HG03469 (cell line): ENCODE measurements at regions not wholly inside any gene's neighbourhood (a gene's known extent, or its start where the extent isn't known, plus 50 kb on each side); places are given as distances from the start of the nearest gene placed in this dataset.
"Not testable (repeated sequence)": the region's sequence is repeated elsewhere in the genome, so short reads cannot be mapped to it uniquely, and the experiment has no call there.

Experiments used
- ATAC-seq: cut with Tn5 transposase; IDR thresholded peaks from one replicate; pipeline ENCODE4 v1.9.1; 2021; ENCODE audit warnings: mild to moderate bottlenecking, moderate library complexity, moderate number of reproducible peaks; ENCODE audit not compliant: unreplicated experiment

GRCh38 chr15:62657501-62657900, 385.0 kb upstream of the TPM1 start:
- ATAC-seq, result not testable (repeated sequence)

DNA sequence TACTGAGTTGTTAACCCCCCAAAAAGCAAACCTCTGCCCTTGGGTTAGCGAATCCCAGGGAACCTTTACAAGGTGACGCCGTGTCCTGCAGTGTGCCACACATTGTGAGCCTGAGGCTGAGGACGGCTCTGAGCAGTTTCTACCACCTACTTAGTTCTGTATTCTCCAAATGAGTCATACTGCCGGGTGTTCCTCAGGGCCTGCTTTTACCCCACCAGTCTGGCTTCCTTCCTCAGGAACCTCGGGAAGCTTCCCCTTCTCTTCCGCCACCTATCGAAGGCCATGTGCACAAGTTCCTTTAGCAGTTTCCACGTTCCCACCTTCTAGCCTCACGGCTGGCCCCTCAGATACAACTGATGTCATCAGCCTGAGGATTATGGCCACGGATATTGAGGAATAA, 384.0 kb upstream of the TPM1 start:
- ATAC-seq, result no peak

GRCh38 chr15:62663547-62663946, 379.0 kb upstream of the TPM1 start:
- no peak for ATAC-seq

DNA sequence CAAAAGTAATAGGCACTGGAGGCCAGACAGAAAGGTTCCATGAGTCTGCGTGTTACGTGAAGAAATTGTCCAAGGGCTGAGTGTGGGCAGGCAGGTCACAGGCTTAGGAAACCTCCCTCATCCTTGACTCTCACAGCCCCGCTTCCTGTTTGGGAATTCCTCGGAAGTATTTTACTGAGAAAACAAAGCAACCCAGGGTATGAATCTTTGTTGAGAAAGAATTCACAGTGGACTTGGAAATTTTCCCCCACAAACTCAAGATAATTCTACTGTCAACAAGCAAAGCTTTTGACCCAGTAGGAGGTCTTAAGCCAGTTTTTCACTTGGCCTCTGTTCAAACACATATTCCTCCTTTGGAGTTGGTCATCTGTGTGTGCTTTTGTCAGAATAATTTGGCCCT, 377.1 kb upstream of the TPM1 start:
- no peak for ATAC-seq

GRCh38 chr15:62666046-62666445, 376.5 kb upstream of the TPM1 start:
- no peak for ATAC-seq

DNA sequence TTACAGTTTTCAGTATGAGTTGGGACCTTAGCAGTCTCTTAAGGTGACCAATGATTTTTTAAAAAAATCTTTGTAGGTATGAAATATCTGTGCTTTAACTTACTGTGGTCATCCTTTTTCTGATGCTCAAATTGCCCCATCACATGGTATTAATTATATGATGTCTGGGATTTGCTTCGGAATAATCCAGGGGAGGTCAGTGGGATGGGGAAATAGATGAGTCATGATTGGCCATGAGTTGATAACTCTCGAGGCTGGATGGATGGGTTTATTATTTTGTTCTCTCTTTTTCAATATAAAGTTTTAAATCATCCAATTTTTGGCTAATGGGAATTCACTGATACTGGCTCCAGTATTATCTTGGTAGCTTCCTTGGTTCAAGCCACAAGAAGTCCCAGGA, 370.3 kb upstream of the TPM1 start:
- no peak for ATAC-seq

GRCh38 chr15:62676891-62677290, 365.7 kb upstream of the TPM1 start:
- ATAC-seq, result no peak

DNA sequence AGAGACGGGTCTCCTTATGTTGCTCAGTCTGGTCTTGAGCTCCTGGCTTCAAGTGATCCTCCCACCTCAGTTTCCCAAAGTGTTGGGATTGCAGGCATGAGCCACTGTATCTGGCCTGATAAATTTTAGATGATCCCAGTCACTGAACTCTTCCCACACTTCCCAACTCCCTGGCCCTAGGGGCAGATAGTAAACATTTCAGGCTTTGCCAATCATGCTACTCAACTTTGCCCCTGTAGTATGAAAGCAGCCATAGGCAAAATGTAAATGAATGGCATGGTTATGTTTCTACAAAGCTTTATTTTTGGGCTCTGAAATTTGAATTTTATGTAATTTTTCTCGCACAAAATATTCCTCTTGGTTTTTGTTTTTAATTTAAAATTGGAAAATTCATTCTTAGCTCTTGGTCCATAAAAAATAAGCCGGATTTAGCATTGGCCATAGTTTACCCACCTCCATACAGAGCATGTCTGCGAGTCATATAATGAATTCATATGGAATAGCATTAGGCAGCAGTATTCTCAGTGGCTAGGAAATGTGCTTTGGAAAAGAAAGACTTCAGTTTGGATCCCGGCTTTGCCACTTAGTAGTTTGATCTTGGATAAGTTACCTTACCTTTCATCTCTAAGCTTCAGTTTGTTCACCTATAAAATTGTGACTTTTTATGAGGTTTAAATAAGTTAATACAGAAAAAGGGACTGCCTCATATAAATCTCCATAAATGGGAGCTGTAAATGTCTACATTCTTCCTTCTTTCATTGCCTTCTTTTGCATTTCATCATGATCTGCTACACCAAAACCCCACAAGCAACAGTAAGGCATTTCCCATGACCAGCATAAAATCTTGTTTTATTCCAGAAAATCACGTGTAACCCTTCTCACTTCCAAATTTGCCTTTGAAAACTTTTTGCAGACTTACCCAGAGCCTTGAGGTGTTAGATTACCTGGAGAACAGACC, 360.3 kb upstream of the TPM1 start:
- ATAC-seq, result no peak

DNA sequence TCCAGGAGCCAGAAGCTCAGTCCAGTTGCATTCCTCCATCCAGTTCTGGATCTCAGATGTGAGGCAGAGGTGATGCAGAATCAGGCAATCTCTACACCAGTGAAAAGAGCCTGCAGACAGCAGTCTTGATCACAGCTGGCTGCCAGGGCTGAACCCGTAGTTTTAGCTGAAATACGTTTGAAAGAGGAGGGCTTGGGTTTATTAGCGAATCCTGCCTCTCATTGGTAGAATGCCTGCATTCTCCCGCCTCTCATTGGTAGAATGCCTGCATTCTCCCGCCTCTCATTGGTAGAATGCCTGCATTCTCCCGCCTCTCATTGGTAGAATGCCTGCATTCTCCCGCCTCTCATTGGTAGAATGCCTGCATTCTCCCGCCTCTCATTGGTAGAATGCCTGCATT, 359.4 kb upstream of the TPM1 start:
- ATAC-seq, result not testable (repeated sequence)

DNA sequence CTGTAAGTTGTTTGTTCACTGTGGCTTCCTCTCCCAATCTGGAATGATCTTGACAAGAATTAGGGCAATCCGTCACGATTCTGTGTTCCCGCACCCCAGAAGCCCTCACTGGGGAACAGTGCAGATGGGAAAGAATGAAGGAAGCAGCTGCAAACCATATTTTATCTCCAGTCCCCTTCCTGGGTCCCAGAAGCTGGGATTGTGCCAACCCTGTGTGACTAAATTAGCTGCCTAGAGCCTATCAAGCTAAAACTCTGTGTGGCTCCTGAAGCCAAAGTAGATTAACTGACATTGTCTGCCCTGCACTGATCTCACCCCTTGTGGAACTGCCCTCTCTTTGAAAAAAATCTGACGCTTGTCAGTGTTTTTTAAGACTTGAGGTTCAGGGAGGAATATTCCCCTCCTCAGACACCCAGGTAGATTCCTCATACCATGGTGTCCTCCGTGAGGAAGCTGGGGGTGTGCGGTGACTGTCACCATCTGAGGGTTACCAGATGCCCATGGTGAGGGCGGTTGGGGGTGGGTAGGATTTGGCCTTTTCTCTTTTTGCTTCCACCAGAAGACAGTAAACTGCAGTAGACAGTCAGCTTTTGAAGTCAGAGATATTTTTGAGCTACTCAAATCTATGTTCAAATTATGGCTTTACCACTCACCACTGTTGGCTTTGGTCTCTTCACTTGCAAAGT, 358.3 kb upstream of the TPM1 start:
- ATAC-seq, result no peak

- no peak for ATAC-seq
Measured at GRCh38 chr15:62691008-62691407, 351.5 kb upstream of the TPM1 start.

DNA sequence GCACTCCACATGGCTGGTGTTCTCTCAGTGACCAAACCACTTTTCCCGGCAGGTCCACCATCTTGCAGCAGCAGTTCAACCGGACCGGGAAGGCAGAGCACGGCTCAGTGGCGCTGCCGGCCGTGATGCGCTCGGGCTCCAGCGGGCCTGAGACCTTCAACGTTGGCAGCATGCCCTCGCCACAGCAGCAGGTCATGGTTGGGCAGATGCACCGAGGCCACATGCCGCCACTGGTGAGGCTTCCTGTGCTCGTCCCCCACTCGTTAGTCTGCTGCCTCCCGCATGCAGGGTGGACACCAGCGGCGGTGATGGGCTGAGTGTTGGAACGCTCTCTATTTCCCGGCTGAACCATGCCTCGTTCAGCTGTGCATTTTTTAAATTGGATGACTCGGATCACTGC, 344.9 kb upstream of the TPM1 start:
- no peak for ATAC-seq

GRCh38 chr15:62698646-62699045, 343.9 kb upstream of the TPM1 start:
- no peak for ATAC-seq

DNA sequence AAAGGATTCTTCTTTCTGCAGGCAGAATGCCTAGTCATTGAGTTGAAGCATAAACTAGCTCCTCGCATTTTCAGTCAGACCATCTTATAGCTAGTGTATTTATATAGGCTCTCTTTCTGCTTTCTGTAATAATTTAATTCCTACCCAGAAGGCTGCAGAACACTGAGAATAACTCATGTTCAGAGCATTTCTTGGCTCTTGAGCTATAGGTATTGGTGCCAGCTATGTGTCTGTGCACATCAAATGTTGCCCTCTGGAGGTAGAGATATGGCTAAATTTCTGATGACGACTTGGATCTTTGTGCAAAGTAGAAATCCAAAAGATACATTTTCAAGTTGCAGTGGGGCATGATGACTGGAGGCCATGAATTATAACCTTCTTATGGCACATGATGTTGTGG, 336.2 kb upstream of the TPM1 start:
- ATAC-seq, result no peak

- no peak for ATAC-seq
Measured at GRCh38 chr15:62708470-62708869, 334.1 kb upstream of the TPM1 start.

- no peak for ATAC-seq
Measured at GRCh38 chr15:62709261-62709660, 333.3 kb upstream of the TPM1 start.

DNA sequence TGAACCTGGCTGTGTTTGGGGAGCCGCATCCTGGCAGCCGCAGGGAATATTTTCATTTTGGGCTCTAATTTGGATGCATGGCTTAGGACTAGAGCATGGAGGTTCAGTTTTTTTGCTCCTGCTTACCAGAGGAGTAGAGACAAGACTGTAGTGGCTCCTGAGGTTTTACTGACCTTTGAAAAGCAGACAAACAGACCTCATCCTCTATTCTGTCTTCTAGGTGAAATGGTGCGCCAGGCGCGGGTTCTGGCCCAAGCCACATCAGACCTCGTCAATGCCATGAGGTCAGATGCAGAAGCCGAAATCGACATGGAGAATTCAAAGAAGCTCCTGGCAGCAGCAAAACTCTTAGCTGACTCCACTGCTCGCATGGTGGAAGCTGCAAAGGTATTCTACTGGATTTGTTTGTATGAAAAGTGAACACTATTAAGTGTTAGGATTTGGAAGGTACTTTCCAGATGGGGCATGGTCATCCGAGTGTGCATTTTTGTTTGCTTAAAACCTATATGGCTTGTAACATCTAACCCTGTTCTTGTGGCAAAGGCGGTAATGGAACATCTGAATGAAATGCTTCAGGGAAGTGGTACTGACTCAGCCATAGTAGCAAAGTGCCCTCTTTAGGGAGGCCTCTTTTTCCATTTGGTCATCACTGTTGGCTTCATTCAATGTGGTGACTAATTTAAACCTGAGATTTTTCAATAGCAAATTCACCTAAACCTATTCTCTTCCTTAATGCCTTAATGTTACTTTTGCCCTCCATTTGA, 330.7 kb upstream of the TPM1 start:
- ATAC-seq, result no peak

GRCh38 chr15:62712455-62712839, 330.1 kb upstream of the TPM1 start:
- ATAC-seq, result no peak

DNA sequence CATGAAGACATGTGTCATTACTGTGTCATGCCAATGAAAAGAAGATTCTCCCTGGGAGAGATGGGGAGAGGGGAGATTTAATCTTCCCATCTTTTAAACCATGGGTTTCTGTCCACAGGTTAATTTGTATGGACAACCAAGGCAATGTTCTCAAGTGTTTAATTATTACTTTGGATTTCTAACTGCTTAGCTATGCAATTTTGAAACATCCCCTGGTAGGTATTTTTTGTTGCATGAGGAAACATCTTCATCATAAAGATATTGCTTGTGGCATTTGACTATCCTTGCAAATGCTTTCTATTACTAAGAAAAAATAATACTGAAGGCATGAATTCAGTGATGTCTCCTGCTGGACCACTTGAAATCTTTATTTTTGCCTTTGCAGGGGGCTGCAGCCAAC, 326.6 kb upstream of the TPM1 start:
- no peak for ATAC-seq

DNA sequence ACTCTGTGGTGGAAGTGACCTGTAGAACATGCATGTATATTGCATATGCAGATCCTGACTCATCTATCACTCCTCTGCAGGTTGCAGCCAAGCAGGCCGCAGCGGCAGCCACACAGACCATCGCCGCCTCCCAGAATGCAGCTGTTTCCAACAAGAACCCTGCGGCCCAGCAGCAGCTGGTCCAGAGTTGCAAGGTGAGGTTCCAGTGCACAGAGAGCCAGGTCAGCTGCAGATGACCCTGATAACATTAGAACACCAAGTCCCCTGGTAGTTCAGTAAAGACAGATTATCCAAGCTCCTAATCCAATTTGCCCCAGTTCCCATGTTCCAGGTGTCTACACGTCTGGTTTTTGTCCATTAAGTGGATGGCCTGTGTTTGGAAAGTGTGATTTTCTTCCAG, 325.1 kb upstream of the TPM1 start:
- no peak for ATAC-seq

DNA sequence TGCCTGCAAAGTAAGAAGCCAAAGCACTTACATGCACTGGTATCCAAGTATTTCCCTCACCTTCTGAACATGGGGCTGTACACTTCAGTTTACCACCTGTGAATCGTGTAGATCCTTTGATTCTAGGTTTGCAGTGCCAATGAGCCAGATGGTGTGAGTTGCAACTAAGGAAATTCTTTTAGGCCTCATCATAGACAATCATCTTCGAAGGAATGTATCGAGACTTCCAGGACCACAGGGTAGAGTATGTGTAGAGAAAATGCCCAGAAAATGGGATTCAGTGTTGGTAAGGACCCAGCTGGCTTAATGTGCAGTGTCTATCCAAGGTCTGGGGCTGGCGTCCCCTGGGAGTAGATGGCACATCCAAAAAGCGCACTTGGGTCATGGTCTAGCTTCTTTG, 323.2 kb upstream of the TPM1 start:
- ATAC-seq, result no peak

DNA sequence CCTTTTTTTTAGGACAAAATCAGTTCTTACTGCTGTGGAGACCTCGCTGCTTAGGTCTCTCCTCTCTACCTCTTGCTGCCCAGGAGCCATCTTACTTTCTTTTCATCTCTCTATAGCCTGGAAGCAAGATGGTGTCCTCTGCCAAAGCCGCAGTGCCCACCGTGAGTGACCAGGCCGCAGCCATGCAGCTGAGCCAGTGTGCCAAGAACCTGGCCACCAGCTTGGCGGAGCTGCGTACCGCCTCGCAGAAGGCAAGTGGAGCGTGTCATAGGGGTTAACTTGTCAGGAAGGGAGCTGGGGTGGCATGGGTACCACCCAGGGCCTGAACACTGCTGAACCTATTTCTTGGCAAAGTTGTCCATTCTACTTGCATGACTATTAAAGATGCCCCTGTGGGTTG, 320.3 kb upstream of the TPM1 start:
- ATAC-seq, result no peak
